GM23338 (cell line): ENCODE measurements at regions not wholly inside any gene's neighbourhood (a gene's known extent, or its start where the extent isn't known, plus 50 kb on each side); places are given as distances from the start of the nearest gene placed in this dataset.

Experiments
- CREB1 ChIP-seq: fragments of 250-450 bp; sonication (Bioruptor Pico); IDR thresholded peaks from 2 replicates; pipeline ENCODE4 v1.5.0; 2020; ENCODE audit warnings: low read depth, mild to moderate bottlenecking, moderate library complexity
- CTCF ChIP-seq, 2 experiments: fragments of 200-600 bp in 1 of 2; sonication (generic) in 1 of 2; conservative IDR thresholded peaks; 2 replicates each; pipeline versions ENCODE4 v1.5.1 to v1.6.1; 2016 to 2017; ENCODE audit warnings: antibody characterized with exemption in 2 of 2, low read depth in 2 of 2, mild to moderate bottlenecking in 2 of 2, moderate library complexity in 1 of 2
- EZH2 ChIP-seq: fragments of 200-600 bp; sonication (generic); IDR thresholded peaks from one replicate; pipeline ENCODE4 v1.8.0; 2017; ENCODE audit warnings: antibody characterized with exemption, mild to moderate bottlenecking, low read depth; ENCODE audit not compliant: unreplicated experiment
- EZH2phosphoT487 ChIP-seq: fragments of 200-600 bp; sonication (generic); IDR thresholded peaks from one replicate; pipeline ENCODE4 v1.8.1; 2018; ENCODE audit warnings: antibody characterized with exemption; ENCODE audit not compliant: unreplicated experiment
- JUNB ChIP-seq: IDR thresholded peaks from one replicate; pipeline ENCODE4 v1.6.1; 2016; ENCODE audit warnings: antibody characterized with exemption; ENCODE audit not compliant: unreplicated experiment
- POLR2AphosphoS5 ChIP-seq: IDR thresholded peaks from 2 replicates; pipeline ENCODE4 v1.6.1; 2016; ENCODE audit warnings: antibody characterized with exemption, low read depth
- REST ChIP-seq: IDR thresholded peaks from one replicate; pipeline ENCODE4 v1.6.1; 2018; ENCODE audit warnings: antibody characterized with exemption; ENCODE audit not compliant: unreplicated experiment
- STAT1 ChIP-seq: IDR thresholded peaks from one replicate; pipeline ENCODE4 v1.6.1; 2016; ENCODE audit warnings: antibody characterized with exemption; ENCODE audit not compliant: unreplicated experiment
- ZNF331 ChIP-seq: fragments of 250-450 bp; sonication (Bioruptor Pico); IDR thresholded peaks from 2 replicates; pipeline ENCODE4 v1.5.0; 2020; ENCODE audit warnings: low read depth, mild to moderate bottlenecking, moderate library complexity

GRCh38 chr3:74165211-74165610, 449.2 kb downstream of the CNTN3 start:
- TF ChIP-seq CTCF (conservative IDR thresholded peaks at IDR 0.05; ENCODE audit: low read depth in 2 of 2) (no peak), REST (no peak), POLR2AphosphoS5 (no peak), JUNB (no peak), EZH2 (no peak), EZH2phosphoT487 (no peak), STAT1 (no peak), CREB1 (CRISPR knock-in tag) (no peak), ZNF331 (CRISPR knock-in tag) (no peak)
